ENCODE measurements at regions not wholly inside any gene's neighbourhood (a gene's known extent, or its start where the extent isn't known, plus 50 kb on each side); places are given as distances from the start of the nearest gene placed in this dataset.
A peak's percentile ranks its signal among the peaks of the same experiment; 100 is the strongest.

GRCh38 chr2:42117923-42118753, 51.0 kb upstream of the EML4 start (continued):
- TF ChIP-seq ZNF503 (CRISPR knock-in tag; IDR thresholded peaks at IDR 0.05) (peak; percentile 97), KLF15 (CRISPR knock-in tag; IDR thresholded peaks at IDR 0.05; ENCODE audit: borderline replicate concordance) (no peak), ZNF629 (CRISPR knock-in tag; conservative IDR thresholded peaks at IDR 0.05) (peak; percentile 36; the same call in 1 of the 2 replicates), FOXA3 (CRISPR knock-in tag; IDR thresholded peaks at IDR 0.05) (peak; percentile 94), HMG20A (CRISPR knock-in tag; IDR thresholded peaks at IDR 0.05; ENCODE audit: borderline replicate concordance) (peak; percentile 81; the same call in 1 of the 2 replicates), SOX13 (IDR thresholded peaks at IDR 0.05) (peak; percentile 95), SOX13 (CRISPR knock-in tag; conservative IDR thresholded peaks at IDR 0.05 in 1 of 2, IDR thresholded peaks at IDR 0.05 in 1 of 2) (peak in 1 of 2 experiments; percentile 98; a peak in 2 of 4 replicates), UBTF (CRISPR knock-in tag; IDR thresholded peaks at IDR 0.05) (no peak), PPARG (CRISPR knock-in tag; conservative IDR thresholded peaks at IDR 0.05) (peak; percentile 90), NKX3-1 (CRISPR knock-in tag; IDR thresholded peaks at IDR 0.05) (peak; percentile 79; the same call in 1 of the 2 replicates), ERF (CRISPR knock-in tag; IDR thresholded peaks at IDR 0.05) (peak; percentile 97; the same call in 1 of the 2 replicates), ZNF335 (CRISPR knock-in tag; IDR thresholded peaks at IDR 0.05) (no peak), ZSCAN9 (CRISPR knock-in tag; IDR thresholded peaks at IDR 0.05; ENCODE audit: borderline replicate concordance) (0 out of 2 replicates have a peak, but pooled peaks have one; percentile 27), ZFP41 (CRISPR knock-in tag; IDR thresholded peaks at IDR 0.05; ENCODE audit: borderline replicate concordance) (no peak), FOXO1 (CRISPR knock-in tag; IDR thresholded peaks at IDR 0.05) (peak; percentile 95), STAT6 (CRISPR knock-in tag; IDR thresholded peaks at IDR 0.05; ENCODE audit: borderline replicate concordance) (peak; percentile 71; the same call in 1 of the 2 replicates), ISL2 (CRISPR knock-in tag; IDR thresholded peaks at IDR 0.05) (peak; percentile 98), ATF4 (CRISPR knock-in tag; IDR thresholded peaks at IDR 0.05) (peak in 1 of 2 experiments; percentile 51; a peak in 1 of 4 replicates), GATA4 (IDR thresholded peaks at IDR 0.05; ENCODE audit: borderline replicate concordance, low read depth) (peak; percentile 98), ZNF275 (CRISPR knock-in tag; IDR thresholded peaks at IDR 0.05; ENCODE audit: borderline replicate concordance) (no peak)

Measured in HepG2 (cell line).